KMS-11 (cell line): ENCODE measurements at regions not wholly inside any gene's neighbourhood (a gene's known extent, or its start where the extent isn't known, plus 50 kb on each side); places are given as distances from the start of the nearest gene placed in this dataset.

Experiments used
- H2AFZ ChIP-seq: fragments of 200-600 bp; sonication (generic); 2 replicates; pipeline ENCODE4 v1.6.1; 2016; ENCODE audit warnings: antibody characterized with exemption, mixed run types, low read depth
- H3K27ac ChIP-seq: fragments of 200-600 bp; sonication (generic); 2 replicates; pipeline ENCODE4 v1.6.1; 2016; ENCODE audit warnings: mild to moderate bottlenecking, mixed run types
- H3K27me3 ChIP-seq: fragments of 200-600 bp; sonication (generic); 2 replicates; pipeline ENCODE4 v1.6.1; 2017; ENCODE audit warnings: mild to moderate bottlenecking, low read depth, mixed run types, moderate library complexity; ENCODE audit not compliant: insufficient read depth
- H3K36me3 ChIP-seq: fragments of 200-600 bp; sonication (generic); 2 replicates; pipeline ENCODE4 v1.6.1; 2017; ENCODE audit warnings: mild to moderate bottlenecking, mixed run types; ENCODE audit not compliant: insufficient read depth
- H3K4me1 ChIP-seq: fragments of 200-600 bp; sonication (generic); 2 replicates; pipeline ENCODE4 v1.6.1; 2016; ENCODE audit warnings: mild to moderate bottlenecking, low read depth, mixed run types; ENCODE audit not compliant: poor library complexity, severe bottlenecking
- H3K4me2 ChIP-seq: fragments of 200-600 bp; sonication (generic); 2 replicates; pipeline ENCODE4 v1.7.0; 2016; ENCODE audit warnings: mild to moderate bottlenecking, mixed run types
- H3K4me3 ChIP-seq: fragments of 200-600 bp; sonication (generic); IDR thresholded peaks from 2 replicates; pipeline ENCODE4 v1.6.1; 2017; ENCODE audit warnings: low read depth, low read length, mixed read lengths; ENCODE audit not compliant: insufficient read depth
- H3K79me2 ChIP-seq: fragments of 200-600 bp; sonication (generic); 2 replicates; pipeline ENCODE4 v1.6.1; 2016; ENCODE audit warnings: low read depth, mixed run types; ENCODE audit not compliant: insufficient read depth
- H3K9ac ChIP-seq: fragments of 200-600 bp; sonication (generic); 2 replicates; pipeline ENCODE4 v1.6.1; 2016; ENCODE audit warnings: mild to moderate bottlenecking, mixed run types
- H4K20me1 ChIP-seq: fragments of 200-600 bp; sonication (generic); 2 replicates; pipeline ENCODE4 v1.6.1; 2016; ENCODE audit warnings: mild to moderate bottlenecking, mixed run types; ENCODE audit not compliant: insufficient read depth
- TF ChIP-seq, protein P1 (sequence below): fragments of 200-600 bp; sonication (generic); conservative IDR thresholded peaks from 2 replicates; pipeline ENCODE4 v1.6.1; 2017; ENCODE audit warnings: low read depth, mild to moderate bottlenecking, antibody characterized with exemption, low read length, moderate library complexity, mixed read lengths

DNA sequence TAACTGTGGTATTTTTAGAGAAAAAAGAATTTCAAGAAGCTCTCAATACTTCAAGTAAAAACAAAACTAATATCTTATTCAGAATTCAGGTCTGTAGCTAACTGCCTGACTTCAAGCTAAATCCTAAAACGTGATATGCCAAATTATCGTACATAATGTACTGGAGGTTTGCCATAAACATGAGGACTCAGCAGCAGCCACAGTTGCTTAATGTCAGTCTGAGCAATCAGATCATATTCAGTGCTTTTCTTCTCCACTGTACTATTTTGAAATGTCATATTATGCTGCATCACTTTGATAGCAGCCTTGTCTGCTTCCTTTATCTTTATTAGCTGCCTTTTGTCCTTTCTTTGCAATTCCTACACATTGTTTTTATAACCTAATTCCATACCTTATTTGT is 265.1 kb upstream of the EDNRB start:
- Histone ChIP-seq H3K9ac (no peak overlapping the region), H4K20me1 (no peaks in the 10 kb centered on the region), H2AFZ (no peak overlapping the region), H3K79me2 (no peaks in the 10 kb centered on the region), H3K4me2 (no peak overlapping the region), H3K4me3 (no peak overlapping the region), H3K36me3 (no peaks in the 10 kb centered on the region), H3K4me1 (peaks cover 19% of the 10 kb centered on the region), H3K27ac (no peak overlapping the region), H3K27me3 (no peaks in the 10 kb centered on the region)
- TF ChIP-seq, protein P1, sequence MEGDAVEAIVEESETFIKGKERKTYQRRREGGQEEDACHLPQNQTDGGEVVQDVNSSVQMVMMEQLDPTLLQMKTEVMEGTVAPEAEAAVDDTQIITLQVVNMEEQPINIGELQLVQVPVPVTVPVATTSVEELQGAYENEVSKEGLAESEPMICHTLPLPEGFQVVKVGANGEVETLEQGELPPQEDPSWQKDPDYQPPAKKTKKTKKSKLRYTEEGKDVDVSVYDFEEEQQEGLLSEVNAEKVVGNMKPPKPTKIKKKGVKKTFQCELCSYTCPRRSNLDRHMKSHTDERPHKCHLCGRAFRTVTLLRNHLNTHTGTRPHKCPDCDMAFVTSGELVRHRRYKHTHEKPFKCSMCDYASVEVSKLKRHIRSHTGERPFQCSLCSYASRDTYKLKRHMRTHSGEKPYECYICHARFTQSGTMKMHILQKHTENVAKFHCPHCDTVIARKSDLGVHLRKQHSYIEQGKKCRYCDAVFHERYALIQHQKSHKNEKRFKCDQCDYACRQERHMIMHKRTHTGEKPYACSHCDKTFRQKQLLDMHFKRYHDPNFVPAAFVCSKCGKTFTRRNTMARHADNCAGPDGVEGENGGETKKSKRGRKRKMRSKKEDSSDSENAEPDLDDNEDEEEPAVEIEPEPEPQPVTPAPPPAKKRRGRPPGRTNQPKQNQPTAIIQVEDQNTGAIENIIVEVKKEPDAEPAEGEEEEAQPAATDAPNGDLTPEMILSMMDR: no peak

DNA sequence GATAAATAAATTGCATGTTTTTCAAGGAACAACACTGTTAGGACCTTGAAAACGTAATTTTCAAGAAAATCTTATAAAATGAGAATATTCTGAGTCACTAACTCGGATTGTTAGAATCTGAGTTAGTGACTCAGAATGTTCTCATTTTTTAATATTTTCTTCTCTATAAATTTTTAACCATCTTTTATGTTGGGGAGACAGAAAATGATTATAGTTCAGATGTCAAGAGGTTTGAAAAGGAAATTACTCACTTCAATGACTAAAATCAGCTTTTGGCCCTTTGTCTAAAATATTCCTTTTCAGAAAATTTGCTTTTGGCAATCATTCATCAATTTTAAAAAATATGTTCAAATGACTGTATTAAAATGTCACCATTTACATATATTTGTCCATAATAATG is 264.2 kb upstream of the EDNRB start:
- H3K27ac ChIP-seq: no peak overlapping the region
- H2AFZ ChIP-seq: no peak overlapping the region
- no peaks in the 10 kb centered on the region for H3K79me2 ChIP-seq
- H3K4me3 ChIP-seq: no peak overlapping the region
- H3K4me2 ChIP-seq: no peak overlapping the region
- H3K27me3 ChIP-seq: no peaks in the 10 kb centered on the region
- peaks cover 19% of the 10 kb centered on the region for H3K4me1 ChIP-seq
- H3K36me3 ChIP-seq: no peaks in the 10 kb centered on the region
- H4K20me1 ChIP-seq: no peaks in the 10 kb centered on the region
- TF ChIP-seq, protein P1: no peak
- H3K9ac ChIP-seq: no peak overlapping the region

DNA sequence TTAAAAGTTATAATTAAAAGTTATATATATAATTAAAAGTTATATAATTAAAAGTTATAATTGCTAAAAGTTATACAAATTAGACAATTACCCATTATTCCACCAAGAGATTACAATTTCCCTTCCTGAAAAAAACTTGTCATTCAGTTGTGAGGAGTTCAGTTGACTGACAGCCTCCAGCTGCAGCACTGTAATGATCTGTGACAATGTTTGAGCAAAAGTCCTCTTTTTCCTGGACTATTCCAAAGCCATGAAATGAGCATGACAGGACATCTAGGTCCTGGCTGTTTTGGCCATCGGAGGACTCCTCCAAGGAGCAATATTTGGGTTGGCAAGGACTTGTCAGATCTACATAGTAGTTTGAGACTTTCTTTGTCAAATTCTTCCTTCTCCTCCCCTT is 258.7 kb upstream of the EDNRB start:
- Histone ChIP-seq H3K27ac (no peak overlapping the region), H3K36me3 (no peaks in the 10 kb centered on the region), H3K27me3 (no peaks in the 10 kb centered on the region), H3K4me2 (no peak overlapping the region), H4K20me1 (no peaks in the 10 kb centered on the region), H3K4me1 (no peaks in the 10 kb centered on the region), H2AFZ (no peak overlapping the region), H3K79me2 (no peaks in the 10 kb centered on the region), H3K9ac (no peak overlapping the region), H3K4me3 (no peak overlapping the region)
- TF ChIP-seq, protein P1: no peak

DNA sequence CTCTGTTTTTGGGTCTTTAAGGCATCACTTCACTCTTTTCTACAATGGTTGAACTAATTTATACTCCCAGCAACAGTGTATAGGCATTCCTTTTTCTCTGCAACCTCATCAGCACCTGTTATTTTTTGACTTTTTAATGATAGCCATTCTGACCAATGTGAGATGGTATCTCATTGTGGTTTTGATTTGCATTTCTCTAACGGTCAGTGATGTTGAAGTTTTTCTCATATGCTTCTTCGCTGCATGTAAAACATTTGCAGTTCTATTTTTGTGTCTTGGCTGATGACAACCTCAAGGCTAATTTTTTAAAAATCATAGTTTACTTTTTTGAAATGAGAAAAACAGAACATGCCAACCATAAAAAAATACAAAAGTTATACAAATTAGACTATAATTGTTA is 258.2 kb upstream of the EDNRB start:
- Histone ChIP-seq H3K9ac (no peak overlapping the region), H3K4me1 (no peaks in the 10 kb centered on the region), H3K4me3 (no peak overlapping the region), H4K20me1 (no peaks in the 10 kb centered on the region), H2AFZ (no peak overlapping the region), H3K36me3 (no peaks in the 10 kb centered on the region), H3K27ac (no peak overlapping the region), H3K4me2 (no peak overlapping the region), H3K79me2 (no peaks in the 10 kb centered on the region), H3K27me3 (no peaks in the 10 kb centered on the region)
- TF ChIP-seq, protein P1: no peak

DNA sequence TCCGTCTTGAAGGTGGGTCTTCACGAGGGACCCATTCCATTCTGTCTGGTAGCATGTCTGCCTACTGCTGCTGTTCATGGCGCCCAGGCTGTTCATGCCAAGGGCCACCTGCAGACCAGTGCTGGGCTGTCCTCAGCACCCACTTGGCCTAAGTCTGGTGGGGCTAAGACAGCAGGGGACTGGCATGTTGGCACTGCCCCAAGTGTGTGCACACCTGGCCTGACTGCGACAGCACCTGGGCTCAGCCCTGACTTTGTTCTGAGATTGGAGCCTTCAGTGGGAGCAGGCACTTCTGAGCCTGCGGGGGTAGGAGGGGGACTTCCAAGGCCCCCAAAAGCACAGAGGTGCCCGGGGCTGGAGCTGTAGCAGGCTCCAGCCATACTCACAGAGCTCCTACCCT is 250.8 kb upstream of the EDNRB start:
- H3K9ac ChIP-seq: no peak overlapping the region
- H3K27ac ChIP-seq: no peak overlapping the region
- no peak overlapping the region for H3K4me3 ChIP-seq
- TF ChIP-seq, protein P1: no peak
- H2AFZ ChIP-seq: no peak overlapping the region
- no peaks in the 10 kb centered on the region for H4K20me1 ChIP-seq
- H3K36me3 ChIP-seq: no peaks in the 10 kb centered on the region
- no peaks in the 10 kb centered on the region for H3K27me3 ChIP-seq
- H3K79me2 ChIP-seq: no peaks in the 10 kb centered on the region
- H3K4me2 ChIP-seq: no peak overlapping the region
- peaks cover 10% of the 10 kb centered on the region for H3K4me1 ChIP-seq
